ENCODE measurements at regions not wholly inside any gene's neighbourhood (a gene's known extent, or its start where the extent isn't known, plus 50 kb on each side); places are given as distances from the start of the nearest gene placed in this dataset.

DNA sequence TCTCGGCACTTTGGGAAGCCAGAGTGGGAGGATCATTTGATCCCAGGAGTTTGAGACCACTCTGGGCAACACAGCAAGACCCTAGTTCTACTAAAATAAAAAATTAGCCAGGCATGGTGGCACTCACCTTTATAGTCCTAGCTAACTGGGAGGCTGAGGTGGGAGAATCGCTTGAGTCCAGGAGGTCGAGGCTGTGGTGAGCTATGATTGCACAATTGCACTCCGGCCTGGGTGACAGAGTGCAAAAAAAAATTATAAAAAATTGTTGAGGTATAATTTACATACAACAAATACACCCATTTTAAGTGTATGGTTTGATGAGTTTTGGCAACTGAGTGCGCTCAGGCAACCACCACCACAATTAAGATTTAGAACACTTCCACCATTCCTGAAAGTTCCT, 108.5 kb upstream of the GADD45A start:
- TF ChIP-seq, protein P1, sequence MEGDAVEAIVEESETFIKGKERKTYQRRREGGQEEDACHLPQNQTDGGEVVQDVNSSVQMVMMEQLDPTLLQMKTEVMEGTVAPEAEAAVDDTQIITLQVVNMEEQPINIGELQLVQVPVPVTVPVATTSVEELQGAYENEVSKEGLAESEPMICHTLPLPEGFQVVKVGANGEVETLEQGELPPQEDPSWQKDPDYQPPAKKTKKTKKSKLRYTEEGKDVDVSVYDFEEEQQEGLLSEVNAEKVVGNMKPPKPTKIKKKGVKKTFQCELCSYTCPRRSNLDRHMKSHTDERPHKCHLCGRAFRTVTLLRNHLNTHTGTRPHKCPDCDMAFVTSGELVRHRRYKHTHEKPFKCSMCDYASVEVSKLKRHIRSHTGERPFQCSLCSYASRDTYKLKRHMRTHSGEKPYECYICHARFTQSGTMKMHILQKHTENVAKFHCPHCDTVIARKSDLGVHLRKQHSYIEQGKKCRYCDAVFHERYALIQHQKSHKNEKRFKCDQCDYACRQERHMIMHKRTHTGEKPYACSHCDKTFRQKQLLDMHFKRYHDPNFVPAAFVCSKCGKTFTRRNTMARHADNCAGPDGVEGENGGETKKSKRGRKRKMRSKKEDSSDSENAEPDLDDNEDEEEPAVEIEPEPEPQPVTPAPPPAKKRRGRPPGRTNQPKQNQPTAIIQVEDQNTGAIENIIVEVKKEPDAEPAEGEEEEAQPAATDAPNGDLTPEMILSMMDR (IDR thresholded peaks at IDR 0.05), result no peak
- no peak for TF ChIP-seq POLR2AphosphoS5 (IDR thresholded peaks at IDR 0.05; ENCODE audit: insufficient read depth in 1 of 2, low read depth in 1 of 2)
- no peak for TF ChIP-seq POLR2A (IDR thresholded peaks at IDR 0.05)
